SU-DHL-6 (cell line): ENCODE measurements at regions not wholly inside any gene's neighbourhood (a gene's known extent, or its start where the extent isn't known, plus 50 kb on each side); places are given as distances from the start of the nearest gene placed in this dataset.
"Not testable (repeated sequence)": the region's sequence is repeated elsewhere in the genome, so short reads cannot be mapped to it uniquely, and the experiment has no call there.

Experiments used
- H2AFZ ChIP-seq: fragments of 200-600 bp; sonication (generic); 2 replicates; pipeline ENCODE4 v1.6.1; 2014; ENCODE audit warnings: low read depth, mild to moderate bottlenecking, moderate library complexity, mixed read lengths, antibody characterized with exemption, low read length; ENCODE audit not compliant: severe bottlenecking
- H3F3A ChIP-seq: fragments of 200-600 bp; shearing (Covaris generic); 2 replicates; pipeline ENCODE4 v1.6.0; 2016; ENCODE audit warnings: antibody characterized with exemption, mild to moderate bottlenecking; ENCODE audit not compliant: insufficient read depth
- H3K27ac ChIP-seq: fragments of 200-600 bp; sonication (generic); 2 replicates; pipeline ENCODE4 v1.5.1; 2016; ENCODE audit warnings: low read depth, mild to moderate bottlenecking, low read length, moderate library complexity, mixed read lengths
- H3K27me3 ChIP-seq: fragments of 200-600 bp; sonication (generic), shearing (Covaris generic); 2 replicates; pipeline ENCODE4 v1.6.0; 2014; ENCODE audit warnings: mild to moderate bottlenecking, low read length
- H3K36me3 ChIP-seq: fragments of 200-600 bp; sonication (generic); 2 replicates; pipeline ENCODE4 v1.6.1; 2014; ENCODE audit warnings: mild to moderate bottlenecking, low read length, mixed read lengths
- H3K4me2 ChIP-seq: fragments of 300-600, 200-600 bp; shearing (Covaris generic), sonication (generic); 2 replicates; pipeline ENCODE4 v1.6.0; 2014; ENCODE audit warnings: low read length, low read depth, mild to moderate bottlenecking; ENCODE audit not compliant: poor library complexity, severe bottlenecking
- H3K4me3 ChIP-seq: fragments of 200-600 bp; sonication (generic); 2 replicates; pipeline ENCODE4 v1.5.1; 2014; ENCODE audit warnings: antibody characterized with exemption, low read length, mild to moderate bottlenecking, mixed read lengths; ENCODE audit not compliant: insufficient read depth, poor library complexity, severe bottlenecking
- H3K79me2 ChIP-seq: fragments of 200-600 bp; sonication (generic); 2 replicates; pipeline ENCODE4 v1.6.1; 2014; ENCODE audit warnings: mild to moderate bottlenecking, low read length, moderate library complexity; ENCODE audit not compliant: insufficient read depth
- H3K9ac ChIP-seq: fragments of 200-600 bp; sonication (generic); 2 replicates; pipeline ENCODE4 v1.7.0; 2014; ENCODE audit warnings: mild to moderate bottlenecking, low read length
- H3K9me2 ChIP-seq: fragments of 200-600 bp; sonication (generic); replicated peaks from 2 replicates; pipeline ENCODE4 v1.6.1; 2014; ENCODE audit warnings: low read length; ENCODE audit not compliant: insufficient read depth
- H3K9me3 ChIP-seq: fragments of 200-600 bp; sonication (generic); 2 replicates; pipeline ENCODE4 v1.6.1; 2014; ENCODE audit warnings: low read length, mixed read lengths; ENCODE audit not compliant: insufficient read depth
- H4K20me1 ChIP-seq: fragments of 200-600 bp; sonication (generic); 2 replicates; pipeline ENCODE4 v1.6.1; 2014; ENCODE audit warnings: low read depth, mild to moderate bottlenecking, antibody characterized with exemption, low read length, moderate library complexity, mixed read lengths
- CTCF ChIP-seq: fragments of 200-600 bp; sonication (generic); IDR thresholded peaks from one replicate; pipeline ENCODE4 v1.5.1; 2017; ENCODE audit warnings: antibody characterized with exemption, mild to moderate bottlenecking, low read length, moderate library complexity; ENCODE audit not compliant: insufficient read depth, poor library complexity, severe bottlenecking
- EZH2phosphoT487 ChIP-seq: fragments of 200-600 bp; sonication (generic), shearing (Covaris generic); conservative IDR thresholded peaks from 2 replicates; pipeline ENCODE4 v1.6.1; 2018; ENCODE audit warnings: mild to moderate bottlenecking, antibody characterized with exemption, low read length, moderate library complexity, mixed read lengths

DNA sequence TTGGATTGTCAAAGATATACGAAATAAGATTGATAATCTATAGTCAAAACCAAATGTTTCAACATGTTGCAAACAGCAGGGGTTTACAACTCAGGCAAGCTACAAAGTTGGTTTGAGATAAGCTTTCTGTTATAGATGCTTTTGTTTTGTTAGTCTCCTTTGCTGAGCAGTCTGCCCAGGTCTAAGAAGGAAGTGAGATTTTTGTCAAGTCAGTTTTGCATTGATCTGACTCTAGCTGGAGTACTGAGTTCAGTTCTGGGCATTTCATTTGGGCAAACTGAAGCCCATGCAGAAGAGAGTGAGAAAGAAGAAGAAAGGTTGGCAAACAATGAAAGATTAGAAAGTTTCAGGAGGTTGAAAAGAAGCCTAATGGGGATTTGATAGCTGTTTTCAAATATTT is 983.0 kb upstream of the SLC39A10 start:
- H3K9ac ChIP-seq = no peak overlapping the region
- H3K27me3 ChIP-seq = no peaks in the 10 kb centered on the region
- no peak overlapping the region for H3K4me2 ChIP-seq
- no peaks in the 10 kb centered on the region for H3K79me2 ChIP-seq
- H3F3A ChIP-seq = no peaks in the 10 kb centered on the region
- no peaks in the 10 kb centered on the region for H3K9me3 ChIP-seq
- H4K20me1 ChIP-seq = no peaks in the 10 kb centered on the region
- H3K36me3 ChIP-seq = no peaks in the 10 kb centered on the region
- no peak overlapping the region for H3K4me3 ChIP-seq
- peak overlapping the region; percentile 50 for H2AFZ ChIP-seq
- H3K9me2 ChIP-seq = no peaks in the 10 kb centered on the region
- no peak overlapping the region for H3K27ac ChIP-seq
- no peak for TF ChIP-seq EZH2phosphoT487
- TF ChIP-seq CTCF = no peak

GRCh38 chr2:194672994-194673393 is 984.0 kb upstream of the SLC39A10 start:
- TF ChIP-seq EZH2phosphoT487 (no peak), CTCF (no peak)
- Histone ChIP-seq H3F3A (no peaks in the 10 kb centered on the region), H3K4me3 (no peak overlapping the region), H4K20me1 (no peaks in the 10 kb centered on the region), H3K9me3 (no peaks in the 10 kb centered on the region), H2AFZ (no peak overlapping the region), H3K9me2 (no peaks in the 10 kb centered on the region), H3K36me3 (no peaks in the 10 kb centered on the region), H3K79me2 (no peaks in the 10 kb centered on the region), H3K4me2 (no peak overlapping the region), H3K27ac (no peak overlapping the region), H3K27me3 (no peaks in the 10 kb centered on the region), H3K9ac (no peak overlapping the region)

GRCh38 chr2:194661431-194661830 is 995.6 kb upstream of the SLC39A10 start:
- H3K27me3 ChIP-seq = no peaks in the 10 kb centered on the region
- no peaks in the 10 kb centered on the region for H3K9me3 ChIP-seq
- no peaks in the 10 kb centered on the region for H4K20me1 ChIP-seq
- no peaks in the 10 kb centered on the region for H3K79me2 ChIP-seq
- no peak overlapping the region for H3K4me2 ChIP-seq
- no peak overlapping the region for H2AFZ ChIP-seq
- H3K4me3 ChIP-seq = no peak overlapping the region
- H3F3A ChIP-seq = 0 out of 2 replicates have a peak, but pooled peaks cover 3% of the 10 kb centered on the region
- H3K9me2 ChIP-seq = no peaks in the 10 kb centered on the region
- 0 out of 2 replicates have a peak, but pooled peaks cover 3% of the 10 kb centered on the region for H3K36me3 ChIP-seq
- H3K27ac ChIP-seq = no peak overlapping the region
- no peak overlapping the region for H3K9ac ChIP-seq
- no peak for TF ChIP-seq EZH2phosphoT487
- TF ChIP-seq CTCF = no peak

- H3K9ac ChIP-seq, H3K4me3 ChIP-seq, H4K20me1 ChIP-seq, H2AFZ ChIP-seq, H3K4me2 ChIP-seq, H3K9me3 ChIP-seq, H3F3A ChIP-seq, H3K27ac ChIP-seq, H3K36me3 ChIP-seq, H3K27me3 ChIP-seq, H3K79me2 ChIP-seq, H3K9me2 ChIP-seq: not testable (repeated sequence)
These were observed 1018.0 kb upstream of the SLC39A10 start for GRCh38 chr2:194639057-194639456.
